HEK293 (cell line): ENCODE measurements at regions not wholly inside any gene's neighbourhood (a gene's known extent, or its start where the extent isn't known, plus 50 kb on each side); places are given as distances from the start of the nearest gene placed in this dataset.

ENCODE experiments used
- CTCF ChIA-PET: fragments of 350-600 bp; formaldehyde crosslinking; extraction: SDS; loops from one replicate; lab custom pipeline; 2021; ENCODE audit warnings: antibody characterized with exemption; lab: Yijun Ruan, JAX
- POLR2A ChIA-PET: fragments of 300-600 bp; formaldehyde crosslinking; extraction: SDS; loops from one replicate; lab custom pipeline; 2020; ENCODE audit warnings: antibody characterized with exemption, inconsistent platforms; lab: Yijun Ruan, JAX
- H3K27ac ChIP-seq: fragments of 200-500 bp; sonication (Bioruptor generic); 2 replicates; pipeline ENCODE4 v1.5.1; 2014; ENCODE audit warnings: low read depth, low read length, control low read depth, inconsistent platforms; ENCODE audit errors: extremely low read depth
- H3K36me3 ChIP-seq, 2 experiments: fragments of 200-500 bp in 1 of 2; sonication (Bioruptor generic) in 1 of 2; 1 replicate in 1 of 2; 2 replicates in 1 of 2; pipeline ENCODE4 v1.5.1; 2014 to 2017; ENCODE audit warnings: inconsistent platforms in 2 of 2, low read length in 2 of 2; ENCODE audit not compliant: control insufficient read depth in 2 of 2, insufficient read depth in 1 of 2
- H3K4me1 ChIP-seq: fragments of 200-500 bp; sonication (Bioruptor generic); 2 replicates; pipeline ENCODE4 v1.5.1; 2014; ENCODE audit warnings: mild to moderate bottlenecking, low read length, inconsistent platforms; ENCODE audit not compliant: control insufficient read depth, insufficient read depth
- H3K4me3 ChIP-seq: 2 replicates; pipeline ENCODE4 v1.5.1; 2011; ENCODE audit warnings: low read depth, mild to moderate bottlenecking, control low read depth, low read length, moderate library complexity
- H3K9me3 ChIP-seq: fragments of 200-500 bp; sonication (Bioruptor generic); 2 replicates; pipeline ENCODE4 v1.5.1; 2014; ENCODE audit warnings: low read depth, low read length, inconsistent platforms; ENCODE audit not compliant: control insufficient read depth, insufficient read depth
- BCL11A ChIP-seq: fragments of 450-650 bp; formaldehyde crosslinking; IDR thresholded peaks from 2 replicates; pipeline ENCODE4 v1.5.1; 2016; ENCODE audit warnings: low read depth, missing biosample characterization, missing genetic modification characterization
- GLIS1 ChIP-seq: fragments of 450-650 bp; formaldehyde crosslinking; IDR thresholded peaks from 2 replicates; pipeline ENCODE4 v1.5.1; 2016; ENCODE audit warnings: missing biosample characterization, missing genetic modification characterization
- KLF7 ChIP-seq: fragments of 450-650 bp; formaldehyde crosslinking; IDR thresholded peaks from 2 replicates; pipeline ENCODE4 v1.5.1; 2016; ENCODE audit warnings: missing biosample characterization, missing genetic modification characterization, borderline replicate concordance
- KLF8 ChIP-seq: fragments of 450-650 bp; formaldehyde crosslinking; IDR thresholded peaks from 2 replicates; pipeline ENCODE4 v1.5.1; 2016; ENCODE audit warnings: missing biosample characterization, missing genetic modification characterization
- SALL2 ChIP-seq: fragments of 450-650 bp; formaldehyde crosslinking; IDR thresholded peaks from 2 replicates; pipeline ENCODE4 v1.5.0; 2017; ENCODE audit warnings: missing biosample characterization, mild to moderate bottlenecking, missing genetic modification characterization, borderline replicate concordance
- ZBTB20 ChIP-seq: fragments of 450-650 bp; formaldehyde crosslinking; IDR thresholded peaks from 2 replicates; pipeline ENCODE4 v1.5.1; 2016; ENCODE audit warnings: missing biosample characterization, missing genetic modification characterization
- ZBTB21 ChIP-seq: fragments of 450-650 bp; formaldehyde crosslinking; IDR thresholded peaks from 2 replicates; pipeline ENCODE4 v1.5.1; 2017; ENCODE audit warnings: missing biosample characterization, missing genetic modification characterization
- ZNF10 ChIP-seq: fragments of 450-650 bp; formaldehyde crosslinking; IDR thresholded peaks from 2 replicates; pipeline ENCODE4 v1.5.1; 2017; ENCODE audit warnings: missing biosample characterization, missing genetic modification characterization
- ZNF155 ChIP-seq: fragments of 450-650 bp; formaldehyde crosslinking; IDR thresholded peaks from 2 replicates; pipeline ENCODE4 v1.5.1; 2016; ENCODE audit warnings: missing biosample characterization, missing genetic modification characterization
- ZNF211 ChIP-seq: fragments of 450-650 bp; formaldehyde crosslinking; IDR thresholded peaks from 2 replicates; pipeline ENCODE4 v1.5.1; 2016; ENCODE audit warnings: low read depth, missing biosample characterization, missing genetic modification characterization
- ZNF24 ChIP-seq: fragments of 450-650 bp; formaldehyde crosslinking; IDR thresholded peaks from 2 replicates; pipeline ENCODE4 v1.5.1; 2016; ENCODE audit warnings: missing biosample characterization, missing genetic modification characterization
- ZNF404 ChIP-seq: fragments of 450-650 bp; formaldehyde crosslinking; IDR thresholded peaks from 2 replicates; pipeline ENCODE4 v1.5.1; 2017; ENCODE audit warnings: missing biosample characterization, missing genetic modification characterization
- ZNF416 ChIP-seq: fragments of 450-650 bp; formaldehyde crosslinking; IDR thresholded peaks from 2 replicates; pipeline ENCODE4 v1.5.1; 2016; ENCODE audit warnings: missing biosample characterization, missing genetic modification characterization
- ZNF48 ChIP-seq: fragments of 450-650 bp; formaldehyde crosslinking; IDR thresholded peaks from 2 replicates; pipeline ENCODE4 v1.5.1; 2016; ENCODE audit warnings: missing biosample characterization, missing genetic modification characterization
- ZNF544 ChIP-seq: fragments of 450-650 bp; formaldehyde crosslinking; IDR thresholded peaks from 2 replicates; pipeline ENCODE4 v1.5.0; 2017; ENCODE audit warnings: missing biosample characterization, missing genetic modification characterization
- ZNF596 ChIP-seq: fragments of 450-650 bp; IDR thresholded peaks from 2 replicates; pipeline ENCODE4 v1.5.0; 2018; ENCODE audit warnings: missing biosample characterization, mild to moderate bottlenecking, missing genetic modification characterization, moderate library complexity
- ZNF677 ChIP-seq: fragments of 450-650 bp; IDR thresholded peaks from 2 replicates; pipeline ENCODE4 v1.5.0; 2018; ENCODE audit warnings: missing biosample characterization, mild to moderate bottlenecking, missing genetic modification characterization, moderate library complexity
- TF ChIP-seq, protein P1 (sequence below): fragments of 450-650 bp; formaldehyde crosslinking; conservative IDR thresholded peaks from 2 replicates; pipeline ENCODE4 v1.5.1; 2016; ENCODE audit warnings: low read depth, missing biosample characterization, missing genetic modification characterization
- TF ChIP-seq, protein P2 (sequence below): fragments of 450-650 bp; formaldehyde crosslinking; IDR thresholded peaks from 2 replicates; pipeline ENCODE4 v1.5.0; 2017; ENCODE audit warnings: missing biosample characterization, missing genetic modification characterization, borderline replicate concordance
- TF ChIP-seq, protein P3 (sequence below): fragments of 450-650 bp; formaldehyde crosslinking; IDR thresholded peaks from 2 replicates; pipeline ENCODE4 v1.5.1; 2016; ENCODE audit warnings: missing biosample characterization, missing genetic modification characterization
- TF ChIP-seq, protein P4 (sequence below): fragments of 450-650 bp; formaldehyde crosslinking; IDR thresholded peaks from 2 replicates; pipeline ENCODE4 v1.5.1; 2016; ENCODE audit warnings: missing biosample characterization, missing genetic modification characterization

DNA sequence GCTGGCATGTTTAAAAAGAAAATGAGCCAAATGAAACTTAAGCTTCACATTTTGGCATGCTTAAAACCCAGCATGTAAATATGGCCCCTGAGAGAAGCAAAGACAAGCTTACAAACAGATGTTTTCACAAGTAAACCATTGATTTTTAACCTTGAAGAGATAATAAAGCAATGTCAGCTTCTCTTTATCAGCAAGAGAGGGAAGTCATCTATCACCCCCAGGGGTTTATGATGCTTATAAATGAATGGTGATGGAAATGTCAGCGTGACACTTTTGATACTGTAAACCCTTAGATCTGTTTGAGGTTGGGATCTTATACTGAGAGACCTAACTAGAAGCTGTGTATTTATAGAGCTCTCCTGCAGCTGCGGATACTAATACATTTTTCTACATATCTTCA, 471.3 kb downstream of the PLA2G4A start:
- Histone ChIP-seq H3K4me3 (no peak overlapping the region), H3K4me1 (no peaks in the 10 kb centered on the region), H3K9me3 (no peaks in the 10 kb centered on the region), H3K27ac (no peak overlapping the region), H3K36me3 (no peaks in the 10 kb centered on the region)
- POLR2A ChIA-PET = no interaction called here
- CTCF ChIA-PET = no interaction called here
- TF ChIP-seq GLIS1 (tag by site-specific recombination) = peak; percentile 13; the same call in 1 of the 2 replicates
- TF ChIP-seq, protein P1, sequence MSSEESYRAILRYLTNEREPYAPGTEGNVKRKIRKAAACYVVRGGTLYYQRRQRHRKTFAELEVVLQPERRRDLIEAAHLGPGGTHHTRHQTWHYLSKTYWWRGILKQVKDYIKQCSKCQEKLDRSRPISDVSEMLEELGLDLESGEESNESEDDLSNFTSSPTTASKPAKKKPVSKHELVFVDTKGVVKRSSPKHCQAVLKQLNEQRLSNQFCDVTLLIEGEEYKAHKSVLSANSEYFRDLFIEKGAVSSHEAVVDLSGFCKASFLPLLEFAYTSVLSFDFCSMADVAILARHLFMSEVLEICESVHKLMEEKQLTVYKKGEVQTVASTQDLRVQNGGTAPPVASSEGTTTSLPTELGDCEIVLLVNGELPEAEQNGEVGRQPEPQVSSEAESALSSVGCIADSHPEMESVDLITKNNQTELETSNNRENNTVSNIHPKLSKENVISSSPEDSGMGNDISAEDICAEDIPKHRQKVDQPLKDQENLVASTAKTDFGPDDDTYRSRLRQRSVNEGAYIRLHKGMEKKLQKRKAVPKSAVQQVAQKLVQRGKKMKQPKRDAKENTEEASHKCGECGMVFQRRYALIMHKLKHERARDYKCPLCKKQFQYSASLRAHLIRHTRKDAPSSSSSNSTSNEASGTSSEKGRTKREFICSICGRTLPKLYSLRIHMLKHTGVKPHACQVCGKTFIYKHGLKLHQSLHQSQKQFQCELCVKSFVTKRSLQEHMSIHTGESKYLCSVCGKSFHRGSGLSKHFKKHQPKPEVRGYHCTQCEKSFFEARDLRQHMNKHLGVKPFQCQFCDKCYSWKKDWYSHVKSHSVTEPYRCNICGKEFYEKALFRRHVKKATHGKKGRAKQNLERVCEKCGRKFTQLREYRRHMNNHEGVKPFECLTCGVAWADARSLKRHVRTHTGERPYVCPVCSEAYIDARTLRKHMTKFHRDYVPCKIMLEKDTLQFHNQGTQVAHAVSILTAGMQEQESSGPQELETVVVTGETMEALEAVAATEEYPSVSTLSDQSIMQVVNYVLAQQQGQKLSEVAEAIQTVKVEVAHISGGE (tag by site-specific recombination) = no peak

DNA sequence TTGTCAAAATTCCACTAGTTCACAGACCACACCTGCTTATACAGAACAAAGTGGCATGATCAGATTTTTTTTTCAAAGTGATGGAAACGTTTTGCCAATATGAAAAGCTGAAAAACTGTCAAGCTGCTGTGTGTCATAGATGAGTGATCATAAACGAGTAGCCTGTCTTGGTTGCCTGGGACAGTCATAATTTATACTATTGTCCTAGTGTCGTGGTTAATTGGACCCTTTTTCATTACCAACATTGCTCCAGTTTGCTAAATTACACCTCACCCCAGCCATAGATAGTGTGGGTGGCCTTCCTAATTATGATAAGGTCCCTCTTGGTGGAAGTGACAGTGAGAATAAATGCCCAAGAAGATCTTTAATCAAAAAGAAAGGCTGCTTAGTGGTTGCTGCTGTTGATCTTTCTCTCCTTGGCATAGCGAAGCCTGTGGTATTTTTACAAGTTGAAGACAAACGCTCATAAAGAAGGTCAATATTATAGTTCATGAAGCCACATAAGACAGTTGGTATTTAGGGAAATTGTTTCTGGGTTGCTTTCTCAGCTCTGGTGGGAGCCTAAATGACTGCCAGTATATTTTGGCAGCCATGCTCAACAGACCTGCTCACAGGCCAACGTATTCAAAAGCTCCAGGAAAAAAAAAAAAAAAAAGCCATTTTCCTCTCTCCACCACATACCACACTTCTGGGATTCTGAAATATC, 478.1 kb downstream of the PLA2G4A start:
- ChIA-PET CTCF (no interaction called here), POLR2A (no interaction called here)
- TF ChIP-seq ZBTB21 (tag by site-specific recombination) (no peak), ZNF544 (tag by site-specific recombination) (no peak), BCL11A (tag by site-specific recombination) (no peak), ZNF404 (no peak), ZNF48 (tag by site-specific recombination) (no peak), ZBTB20 (no peak), ZNF24 (tag by site-specific recombination) (no peak), KLF8 (no peak), KLF7 (tag by site-specific recombination) (no peak), ZNF677 (no peak), ZNF10 (tag by site-specific recombination) (no peak), ZNF211 (no peak), ZNF155 (tag by site-specific recombination) (no peak), ZNF416 (tag by site-specific recombination) (no peak), SALL2 (tag by site-specific recombination) (no peak), ZNF596 (tag by site-specific recombination) (no peak)
- TF ChIP-seq, protein P2, sequence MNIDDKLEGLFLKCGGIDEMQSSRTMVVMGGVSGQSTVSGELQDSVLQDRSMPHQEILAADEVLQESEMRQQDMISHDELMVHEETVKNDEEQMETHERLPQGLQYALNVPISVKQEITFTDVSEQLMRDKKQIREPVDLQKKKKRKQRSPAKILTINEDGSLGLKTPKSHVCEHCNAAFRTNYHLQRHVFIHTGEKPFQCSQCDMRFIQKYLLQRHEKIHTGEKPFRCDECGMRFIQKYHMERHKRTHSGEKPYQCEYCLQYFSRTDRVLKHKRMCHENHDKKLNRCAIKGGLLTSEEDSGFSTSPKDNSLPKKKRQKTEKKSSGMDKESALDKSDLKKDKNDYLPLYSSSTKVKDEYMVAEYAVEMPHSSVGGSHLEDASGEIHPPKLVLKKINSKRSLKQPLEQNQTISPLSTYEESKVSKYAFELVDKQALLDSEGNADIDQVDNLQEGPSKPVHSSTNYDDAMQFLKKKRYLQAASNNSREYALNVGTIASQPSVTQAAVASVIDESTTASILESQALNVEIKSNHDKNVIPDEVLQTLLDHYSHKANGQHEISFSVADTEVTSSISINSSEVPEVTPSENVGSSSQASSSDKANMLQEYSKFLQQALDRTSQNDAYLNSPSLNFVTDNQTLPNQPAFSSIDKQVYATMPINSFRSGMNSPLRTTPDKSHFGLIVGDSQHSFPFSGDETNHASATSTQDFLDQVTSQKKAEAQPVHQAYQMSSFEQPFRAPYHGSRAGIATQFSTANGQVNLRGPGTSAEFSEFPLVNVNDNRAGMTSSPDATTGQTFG (tag by site-specific recombination) = no peak
- TF ChIP-seq, protein P3, sequence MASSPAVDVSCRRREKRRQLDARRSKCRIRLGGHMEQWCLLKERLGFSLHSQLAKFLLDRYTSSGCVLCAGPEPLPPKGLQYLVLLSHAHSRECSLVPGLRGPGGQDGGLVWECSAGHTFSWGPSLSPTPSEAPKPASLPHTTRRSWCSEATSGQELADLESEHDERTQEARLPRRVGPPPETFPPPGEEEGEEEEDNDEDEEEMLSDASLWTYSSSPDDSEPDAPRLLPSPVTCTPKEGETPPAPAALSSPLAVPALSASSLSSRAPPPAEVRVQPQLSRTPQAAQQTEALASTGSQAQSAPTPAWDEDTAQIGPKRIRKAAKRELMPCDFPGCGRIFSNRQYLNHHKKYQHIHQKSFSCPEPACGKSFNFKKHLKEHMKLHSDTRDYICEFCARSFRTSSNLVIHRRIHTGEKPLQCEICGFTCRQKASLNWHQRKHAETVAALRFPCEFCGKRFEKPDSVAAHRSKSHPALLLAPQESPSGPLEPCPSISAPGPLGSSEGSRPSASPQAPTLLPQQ (tag by site-specific recombination) = no peak
- TF ChIP-seq, protein P4, sequence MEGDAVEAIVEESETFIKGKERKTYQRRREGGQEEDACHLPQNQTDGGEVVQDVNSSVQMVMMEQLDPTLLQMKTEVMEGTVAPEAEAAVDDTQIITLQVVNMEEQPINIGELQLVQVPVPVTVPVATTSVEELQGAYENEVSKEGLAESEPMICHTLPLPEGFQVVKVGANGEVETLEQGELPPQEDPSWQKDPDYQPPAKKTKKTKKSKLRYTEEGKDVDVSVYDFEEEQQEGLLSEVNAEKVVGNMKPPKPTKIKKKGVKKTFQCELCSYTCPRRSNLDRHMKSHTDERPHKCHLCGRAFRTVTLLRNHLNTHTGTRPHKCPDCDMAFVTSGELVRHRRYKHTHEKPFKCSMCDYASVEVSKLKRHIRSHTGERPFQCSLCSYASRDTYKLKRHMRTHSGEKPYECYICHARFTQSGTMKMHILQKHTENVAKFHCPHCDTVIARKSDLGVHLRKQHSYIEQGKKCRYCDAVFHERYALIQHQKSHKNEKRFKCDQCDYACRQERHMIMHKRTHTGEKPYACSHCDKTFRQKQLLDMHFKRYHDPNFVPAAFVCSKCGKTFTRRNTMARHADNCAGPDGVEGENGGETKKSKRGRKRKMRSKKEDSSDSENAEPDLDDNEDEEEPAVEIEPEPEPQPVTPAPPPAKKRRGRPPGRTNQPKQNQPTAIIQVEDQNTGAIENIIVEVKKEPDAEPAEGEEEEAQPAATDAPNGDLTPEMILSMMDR (tag by site-specific recombination) = no peak
- Histone ChIP-seq H3K36me3 (no peaks in the 10 kb centered on the region), H3K4me3 (no peak overlapping the region), H3K4me1 (no peaks in the 10 kb centered on the region), H3K9me3 (no peaks in the 10 kb centered on the region), H3K27ac (no peak overlapping the region)
